Peyer's patch (tissue), 4 donors: ENCODE measurements at regions not wholly inside any gene's neighbourhood (a gene's known extent, or its start where the extent isn't known, plus 50 kb on each side); places are given as distances from the start of the nearest gene placed in this dataset.

ENCODE experiments used
- DNase-seq, 3 donors: peaks; one replicate each; pipeline ENCODE4 v3.0.0-alpha.2; 2017 to 2019
- H3K27ac ChIP-seq, 4 donors: fragments of 200-600 bp; sonication (generic); one replicate each; pipeline ENCODE4 v1.5.1; 2016 to 2019
- H3K27me3 ChIP-seq, 2 donors: fragments of 200-600 bp; sonication (generic); one replicate each; pipeline ENCODE4 v1.5.1; 2019
- H3K36me3 ChIP-seq, 3 donors: fragments of 200-600 bp; sonication (generic); one replicate each; pipeline ENCODE4 v1.5.1; 2016 to 2019
- H3K4me1 ChIP-seq, 4 donors: fragments of 200-600 bp; sonication (generic); one replicate each; pipeline ENCODE4 v1.5.1; 2016 to 2019
- H3K4me3 ChIP-seq, 4 donors: fragments of 200-600 bp; sonication (generic); 1 replicate in 3 of 4; 2 replicates in 1 of 4; pipeline ENCODE4 v1.5.1; 2016 to 2019; ENCODE audit warnings: mild to moderate bottlenecking in 1 of 4
- H3K9me3 ChIP-seq, 4 donors: fragments of 200-600 bp; sonication (generic); one replicate each; pipeline ENCODE4 v1.5.1; 2016 to 2019; ENCODE audit warnings: mild to moderate bottlenecking in 1 of 4
- CTCF ChIP-seq, 6 experiments: fragments of 450-650 bp in 4 of 6; fragments of 200-600 bp in 2 of 6; sonication (generic) in 1 of 6; IDR thresholded peaks; one replicate each; pipeline ENCODE4 v1.5.1; 2017 to 2019; ENCODE audit warnings: antibody characterized with exemption in 6 of 6, mild to moderate bottlenecking in 3 of 6, moderate library complexity in 1 of 6
- POLR2A ChIP-seq, 2 donors: fragments of 450-650 bp; IDR thresholded peaks; one replicate each; pipeline ENCODE4 v1.5.1; 2017; ENCODE audit warnings: antibody characterized with exemption in 2 of 2, mild to moderate bottlenecking in 2 of 2, moderate library complexity in 2 of 2

GRCh38 chr4:145248502-145248901, 68.1 kb upstream of the OTUD4 start:
- H3K4me3 ChIP-seq, result no peak overlapping the region
- no peak for DNase-seq
- H3K27ac ChIP-seq, result no peak overlapping the region
- H3K4me1 ChIP-seq, result no peaks in the 10 kb centered on the region
- H3K27me3 ChIP-seq, result no peaks in the 10 kb centered on the region
- no peaks in the 10 kb centered on the region for H3K9me3 ChIP-seq
- H3K36me3 ChIP-seq, result no peaks in the 10 kb centered on the region
- TF ChIP-seq POLR2A (IDR thresholded peaks at IDR 0.05), result no peak
- no peak for TF ChIP-seq CTCF (IDR thresholded peaks at IDR 0.05)

GRCh38 chr4:145234091-145234706, 53.8 kb upstream of the OTUD4 start:
- no peak overlapping the region for H3K4me3 ChIP-seq
- no peaks in the 10 kb centered on the region for H3K4me1 ChIP-seq
- no peak overlapping the region for H3K27ac ChIP-seq
- H3K27me3 ChIP-seq, result no peaks in the 10 kb centered on the region
- H3K9me3 ChIP-seq, result no peaks in the 10 kb centered on the region
- H3K36me3 ChIP-seq, result no peaks in the 10 kb centered on the region
- peak in 2 of 3 donors; percentile 31 to 78 for DNase-seq
- TF ChIP-seq CTCF (IDR thresholded peaks at IDR 0.05) (peak in 5 of 6 experiments; percentile 17 to 81 (median 79)), POLR2A (IDR thresholded peaks at IDR 0.05) (no peak)

- TF ChIP-seq CTCF (IDR thresholded peaks at IDR 0.05) (no peak), POLR2A (IDR thresholded peaks at IDR 0.05) (no peak)
- H3K27me3 ChIP-seq, result no peaks in the 10 kb centered on the region
- no peak for DNase-seq
Measured at GRCh38 chr4:145231906-145232700, 51.7 kb upstream of the OTUD4 start.

GRCh38 chr4:145230726-145231125, 50.3 kb upstream of the OTUD4 start:
- Histone ChIP-seq H3K36me3 (no peaks in the 10 kb centered on the region), H3K27ac (no peak overlapping the region)

More at GRCh38 chr4:145231906-145232700, 51.7 kb upstream of the OTUD4 start:
- H3K9me3 ChIP-seq, result no peaks in the 10 kb centered on the region
- no peaks in the 10 kb centered on the region for H3K36me3 ChIP-seq
- H3K4me1 ChIP-seq, result no peaks in the 10 kb centered on the region
- H3K4me3 ChIP-seq, result no peak overlapping the region
- H3K27ac ChIP-seq, result no peak overlapping the region

More at GRCh38 chr4:145230726-145231125, 50.3 kb upstream of the OTUD4 start:
- Histone ChIP-seq H3K27me3 (no peaks in the 10 kb centered on the region), H3K4me1 (no peaks in the 10 kb centered on the region), H3K4me3 (no peak overlapping the region), H3K9me3 (no peaks in the 10 kb centered on the region)
- no peak for DNase-seq
- no peak for TF ChIP-seq POLR2A (IDR thresholded peaks at IDR 0.05)
- no peak for TF ChIP-seq CTCF (IDR thresholded peaks at IDR 0.05)
